GM12878 (cell line): ENCODE measurements at regions not wholly inside any gene's neighbourhood (a gene's known extent, or its start where the extent isn't known, plus 50 kb on each side); places are given as distances from the start of the nearest gene placed in this dataset.

Experiments
- ATAC-seq: fragments of 200-7000 bp; cut with Tn5 transposase; 3 replicates; pipeline ENCODE4 v1.9.1; 2020; ENCODE audit warnings: mild to moderate bottlenecking, moderate library complexity
- BruUV-seq: library from RNA; stranded (reverse); fragments of 400-500 nt; replicated peaks from 2 replicates; lab custom pipeline; 2021; lab: Mats Ljungman, UMichigan
- CTCF ChIA-PET: fragments of 300-600 bp; sonication (Branson Sonifier 250); formaldehyde crosslinking; extraction: SDS; loops from one replicate; lab custom pipeline; 2021; ENCODE audit warnings: inconsistent platforms; lab: Yijun Ruan, JAX
- POLR2A ChIA-PET: fragments of 350-600 bp; formaldehyde crosslinking; extraction: SDS; loops from one replicate; lab custom pipeline; 2021; ENCODE audit warnings: inconsistent platforms; lab: Charles Lee
- RAD21 ChIA-PET: fragments of 300-600 bp; sonication (Branson Sonifier 250); formaldehyde crosslinking; loops from one replicate; lab custom pipeline; 2023; ENCODE audit warnings: antibody characterized with exemption; ENCODE audit not compliant: unreplicated experiment; lab: Charles Lee
- SMC1A ChIA-PET: fragments of 300-600 bp; sonication (Branson Sonifier 250); formaldehyde crosslinking; loops from one replicate; lab custom pipeline; 2023; ENCODE audit not compliant: unreplicated experiment, uncharacterized antibody; lab: Charles Lee
- DNase-seq: peaks from one replicate; pipeline ENCODE4 v3.0.0-alpha.2; 2011; ENCODE audit warnings: low read depth, low spot score
- FAIRE-seq: peaks from 3 replicates; lab custom pipeline; 2011; peaks lifted over from hg19 to GRCh38; lab: Jason Lieb, UNC
- H2AFZ ChIP-seq: 2 replicates; pipeline ENCODE4 v1.6.0; 2011; ENCODE audit warnings: low read depth, low read length, control low read depth; ENCODE audit not compliant: control insufficient read depth
- H3K27ac ChIP-seq: 2 replicates; pipeline ENCODE4 v1.5.1; 2011; ENCODE audit warnings: control low read depth; ENCODE audit not compliant: control insufficient read depth, insufficient read depth
- H3K27me3 ChIP-seq, 2 experiments: replicated peaks in 1 of 2; 2 replicates each; pipeline versions ENCODE4 v1.6.0 to v1.6.1; 2011; ENCODE audit warnings: low read length in 1 of 2; ENCODE audit not compliant: control insufficient read depth in 2 of 2, insufficient read depth in 2 of 2
- H3K36me3 ChIP-seq, 2 experiments: 2 replicates each; pipeline ENCODE4 v1.5.1; 2011; ENCODE audit warnings: low read length in 1 of 2; ENCODE audit not compliant: control insufficient read depth in 2 of 2, insufficient read depth in 2 of 2
- H3K4me1 ChIP-seq: 2 replicates; pipeline ENCODE4 v1.6.1; 2011; ENCODE audit warnings: mild to moderate bottlenecking, low read length, moderate library complexity, mixed read lengths; ENCODE audit not compliant: control insufficient read depth, insufficient read depth
- H3K4me2 ChIP-seq: 2 replicates; pipeline ENCODE4 v1.6.0; 2011; ENCODE audit warnings: control low read depth; ENCODE audit not compliant: control insufficient read depth, insufficient read depth
- H3K4me3 ChIP-seq: fragments of 200-600 bp; sonication (generic); 2 replicates; pipeline ENCODE4 v1.5.1; 2016
- H3K79me2 ChIP-seq: 2 replicates; pipeline ENCODE4 v1.6.0; 2011; ENCODE audit warnings: low read length; ENCODE audit not compliant: control insufficient read depth, insufficient read depth
- H3K9ac ChIP-seq: 2 replicates; pipeline ENCODE4 v1.8.0; 2011; ENCODE audit warnings: low read length, control low read depth, mixed read lengths; ENCODE audit not compliant: control insufficient read depth, insufficient read depth
- H3K9me3 ChIP-seq: replicated peaks from 3 replicates; pipeline ENCODE4 v1.5.1; 2011; ENCODE audit warnings: mild to moderate bottlenecking, low read length; ENCODE audit not compliant: control insufficient read depth, insufficient read depth
- H4K20me1 ChIP-seq: 2 replicates; pipeline ENCODE4 v1.6.0; 2011; ENCODE audit not compliant: control insufficient read depth, insufficient read depth
- BCL11A ChIP-seq: IDR thresholded peaks from 2 replicates; pipeline ENCODE4 v1.6.1; 2011; ENCODE audit warnings: low read depth, low read length
- CUX1 ChIP-seq: IDR thresholded peaks from 2 replicates; pipeline ENCODE4 v1.6.1; 2012; ENCODE audit warnings: improper control_type of control experiment, low read depth, low read length; ENCODE audit not compliant: insufficient replicate concordance
- DPF2 ChIP-seq: fragments of 450-650 bp; IDR thresholded peaks from 2 replicates; pipeline ENCODE4 v1.6.1; 2017; ENCODE audit warnings: mild to moderate bottlenecking
- HDAC6 ChIP-seq: fragments of 200-600 bp; sonication (generic); IDR thresholded peaks from one replicate; pipeline ENCODE4 v1.8.0; 2017; ENCODE audit warnings: antibody characterized with exemption; ENCODE audit not compliant: unreplicated experiment
- HSF1 ChIP-seq: fragments of 150-350 bp; IDR thresholded peaks from 2 replicates; pipeline ENCODE4 v1.6.1; 2014; ENCODE audit warnings: mild to moderate bottlenecking, low read depth, low read length
- MEF2B ChIP-seq: fragments of 450-650 bp; IDR thresholded peaks from 2 replicates; pipeline ENCODE4 v1.6.1; 2018; ENCODE audit warnings: mild to moderate bottlenecking, moderate library complexity; ENCODE audit not compliant: partially characterized antibody, poor library complexity, severe bottlenecking
- RELB ChIP-seq: fragments of 450-650 bp; IDR thresholded peaks from 2 replicates; pipeline ENCODE4 v1.6.1; 2017; ENCODE audit warnings: low read depth, mild to moderate bottlenecking, moderate library complexity
- SPI1 ChIP-seq: IDR thresholded peaks from 2 replicates; pipeline ENCODE4 v1.6.1; 2011; ENCODE audit warnings: low read depth, mild to moderate bottlenecking, low read length, moderate library complexity, borderline replicate concordance; ENCODE audit not compliant: insufficient read depth
- TCF3 ChIP-seq: IDR thresholded peaks from 2 replicates; pipeline ENCODE4 v1.6.1; 2012; ENCODE audit warnings: low read depth, mild to moderate bottlenecking, low read length, borderline replicate concordance; ENCODE audit not compliant: insufficient read depth
- TCF7 ChIP-seq: IDR thresholded peaks from 2 replicates; pipeline ENCODE4 v1.6.1; 2014; ENCODE audit warnings: antibody characterized with exemption, borderline replicate concordance
- WGBS: methylation state at CpG from one replicate; pipeline ENCODE4 v1.1.6; 2016; ENCODE audit warnings: low lambda C conversion rate; ENCODE audit not compliant: insufficient replicate concordance, insufficient coverage; ENCODE audit errors: missing lambda C conversion rate; 5-methylcytosine and 5-hydroxymethylcytosine counted together
- in situ Hi-C: fragments of 300-500 bp; cut with MboI; formaldehyde crosslinking; loops from 9 replicates; pipeline ENCODE4 v1.14.3; 2018; ENCODE audit warnings: mixed read lengths
- intact Hi-C: fragments of 100-400 bp; cut with micrococcal nuclease; formaldehyde crosslinking; loops from one replicate; pipeline ENCODE4 v1.14.2; 2022; ENCODE audit not compliant: unreplicated experiment

- ChIA-PET SMC1A (no interaction called here), RAD21 (no interaction called here), CTCF (no interaction called here), POLR2A (no interaction called here)
- Histone ChIP-seq H3K9me3 (no peaks in the 10 kb centered on the region), H3K36me3 (no peaks in the 10 kb centered on the region), H3K27me3 (no peaks in the 10 kb centered on the region), H3K4me3 (no peak overlapping the region), H3K4me2 (no peak overlapping the region), H2AFZ (no peak overlapping the region), H3K27ac (no peak overlapping the region), H3K4me1 (no peaks in the 10 kb centered on the region), H4K20me1 (no peaks in the 10 kb centered on the region), H3K79me2 (no peaks in the 10 kb centered on the region), H3K9ac (no peak overlapping the region)
- FAIRE-seq: no peak
- intact Hi-C loops: no loop called here
- no peak for ATAC-seq
- no peak for TF ChIP-seq MEF2B
- TF ChIP-seq HDAC6: no peak
- TF ChIP-seq BCL11A: no peak
- TF ChIP-seq RELB: no peak
- no peak for TF ChIP-seq DPF2
- no peak for TF ChIP-seq TCF3
- no peak for TF ChIP-seq TCF7
- no peak for TF ChIP-seq HSF1
- TF ChIP-seq CUX1: no peak
- TF ChIP-seq SPI1: no peak
- WGBS: 86% methylated on average over 5 of the region's 5 CpGs
- DNase-seq: no peak
- no TSS peak for BruUV-seq
- in situ Hi-C loops: no loop called here
Observed at GRCh38 chrX:7334253-7334935, 186.4 kb upstream of the PUDP start.
